ENCODE measurements at regions not wholly inside any gene's neighbourhood (a gene's known extent, or its start where the extent isn't known, plus 50 kb on each side); places are given as distances from the start of the nearest gene placed in this dataset.

DNA sequence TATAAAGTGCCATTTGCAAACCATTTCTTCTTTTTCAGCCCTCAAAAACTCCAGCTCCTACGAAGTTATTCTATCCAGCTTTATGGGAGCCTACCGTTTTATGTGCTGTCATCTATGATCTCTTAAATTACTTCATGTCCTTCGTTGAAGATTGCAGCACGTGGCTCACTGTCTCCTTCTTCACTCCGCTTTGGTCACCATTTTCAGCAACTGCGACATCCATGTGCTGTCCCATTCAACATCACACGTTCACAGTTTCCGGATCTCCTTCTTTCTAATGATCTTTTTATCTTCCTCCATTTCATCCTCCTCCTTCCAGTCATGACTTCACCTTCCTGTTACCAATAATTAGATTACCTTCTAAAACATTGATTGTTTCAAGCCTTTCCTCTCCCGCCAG, 143.3 kb upstream of the KRAS start:
- TF ChIP-seq, protein P1, sequence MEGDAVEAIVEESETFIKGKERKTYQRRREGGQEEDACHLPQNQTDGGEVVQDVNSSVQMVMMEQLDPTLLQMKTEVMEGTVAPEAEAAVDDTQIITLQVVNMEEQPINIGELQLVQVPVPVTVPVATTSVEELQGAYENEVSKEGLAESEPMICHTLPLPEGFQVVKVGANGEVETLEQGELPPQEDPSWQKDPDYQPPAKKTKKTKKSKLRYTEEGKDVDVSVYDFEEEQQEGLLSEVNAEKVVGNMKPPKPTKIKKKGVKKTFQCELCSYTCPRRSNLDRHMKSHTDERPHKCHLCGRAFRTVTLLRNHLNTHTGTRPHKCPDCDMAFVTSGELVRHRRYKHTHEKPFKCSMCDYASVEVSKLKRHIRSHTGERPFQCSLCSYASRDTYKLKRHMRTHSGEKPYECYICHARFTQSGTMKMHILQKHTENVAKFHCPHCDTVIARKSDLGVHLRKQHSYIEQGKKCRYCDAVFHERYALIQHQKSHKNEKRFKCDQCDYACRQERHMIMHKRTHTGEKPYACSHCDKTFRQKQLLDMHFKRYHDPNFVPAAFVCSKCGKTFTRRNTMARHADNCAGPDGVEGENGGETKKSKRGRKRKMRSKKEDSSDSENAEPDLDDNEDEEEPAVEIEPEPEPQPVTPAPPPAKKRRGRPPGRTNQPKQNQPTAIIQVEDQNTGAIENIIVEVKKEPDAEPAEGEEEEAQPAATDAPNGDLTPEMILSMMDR (IDR thresholded peaks at IDR 0.05; ENCODE audit: low read depth, low read length) = no peak
- TF ChIP-seq POLR2A (IDR thresholded peaks at IDR 0.05; ENCODE audit: extremely low read depth, insufficient read length) (no peak), MYC (IDR thresholded peaks at IDR 0.05; ENCODE audit: low read depth, low read length) (no peak)
- TF ChIP-seq, protein P2, sequence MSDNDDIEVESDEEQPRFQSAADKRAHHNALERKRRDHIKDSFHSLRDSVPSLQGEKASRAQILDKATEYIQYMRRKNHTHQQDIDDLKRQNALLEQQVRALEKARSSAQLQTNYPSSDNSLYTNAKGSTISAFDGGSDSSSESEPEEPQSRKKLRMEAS (IDR thresholded peaks at IDR 0.05; ENCODE audit: low read depth, low read length) = peak; percentile 12; the same call in 1 of the 2 replicates
